Smooth muscle cell (in vitro differentiated cells): ENCODE measurements at regions not wholly inside any gene's neighbourhood (a gene's known extent, or its start where the extent isn't known, plus 50 kb on each side); places are given as distances from the start of the nearest gene placed in this dataset.

Experiments
- DNase-seq: peaks from one replicate; lab custom pipeline; 2025; ENCODE audit not compliant: unreplicated experiment; lab: John Stamatoyannopoulos, UW
- H2AFZ ChIP-seq: fragments of 200-600 bp; sonication (generic); 2 replicates; pipeline ENCODE4 v1.6.0; 2016; ENCODE audit warnings: antibody characterized with exemption, low read depth, mild to moderate bottlenecking
- H3F3A ChIP-seq: fragments of 200-600 bp; sonication (generic); 2 replicates; pipeline ENCODE4 v1.6.0; 2017; ENCODE audit warnings: antibody characterized with exemption, low read depth
- H3K27ac ChIP-seq: fragments of 200-600 bp; sonication (generic); 2 replicates; pipeline ENCODE4 v1.5.1; 2016; ENCODE audit warnings: low read depth, mild to moderate bottlenecking
- H3K27me3 ChIP-seq: fragments of 200-600 bp; sonication (generic); 2 replicates; pipeline ENCODE4 v1.6.1; 2016; ENCODE audit warnings: low read depth, mild to moderate bottlenecking
- H3K36me3 ChIP-seq: fragments of 200-600 bp; sonication (generic); 2 replicates; pipeline ENCODE4 v1.5.1; 2016; ENCODE audit warnings: low read depth
- H3K4me1 ChIP-seq: fragments of 200-600 bp; sonication (generic); 2 replicates; pipeline ENCODE4 v1.5.1; 2016; ENCODE audit warnings: low read depth
- H3K4me2 ChIP-seq: fragments of 200-600 bp; sonication (generic); 2 replicates; pipeline ENCODE4 v1.6.0; 2016; ENCODE audit warnings: mild to moderate bottlenecking
- H3K4me3 ChIP-seq: fragments of 200-600 bp; sonication (generic); 2 replicates; pipeline ENCODE4 v1.5.1; 2016; ENCODE audit warnings: mild to moderate bottlenecking
- H3K79me2 ChIP-seq: fragments of 200-600 bp; sonication (generic); 2 replicates; pipeline ENCODE4 v1.6.0; 2016; ENCODE audit warnings: low read depth, mild to moderate bottlenecking
- H3K9ac ChIP-seq: fragments of 200-600 bp; sonication (generic); 2 replicates; pipeline ENCODE4 v1.6.0; 2016; ENCODE audit warnings: low read depth
- H3K9me3 ChIP-seq: fragments of 200-600 bp; sonication (generic); replicated peaks from 2 replicates; pipeline ENCODE4 v1.5.1; 2016; ENCODE audit warnings: low read depth
- H4K20me1 ChIP-seq: fragments of 200-600 bp; sonication (generic); 2 replicates; pipeline ENCODE4 v1.6.0; 2016; ENCODE audit warnings: low read depth
- WGBS: methylation state at CpG from one replicate; pipeline ENCODE4 v1.1.7; 2016; ENCODE audit warnings: low lambda C conversion rate; 5-methylcytosine and 5-hydroxymethylcytosine counted together
- TF ChIP-seq, protein P1 (sequence below): fragments of 200-600 bp; sonication (generic); IDR thresholded peaks from 2 replicates; pipeline ENCODE4 v1.5.1; 2017; ENCODE audit warnings: borderline replicate concordance, mild to moderate bottlenecking, antibody characterized with exemption; ENCODE audit not compliant: insufficient read depth, poor library complexity, severe bottlenecking

DNA sequence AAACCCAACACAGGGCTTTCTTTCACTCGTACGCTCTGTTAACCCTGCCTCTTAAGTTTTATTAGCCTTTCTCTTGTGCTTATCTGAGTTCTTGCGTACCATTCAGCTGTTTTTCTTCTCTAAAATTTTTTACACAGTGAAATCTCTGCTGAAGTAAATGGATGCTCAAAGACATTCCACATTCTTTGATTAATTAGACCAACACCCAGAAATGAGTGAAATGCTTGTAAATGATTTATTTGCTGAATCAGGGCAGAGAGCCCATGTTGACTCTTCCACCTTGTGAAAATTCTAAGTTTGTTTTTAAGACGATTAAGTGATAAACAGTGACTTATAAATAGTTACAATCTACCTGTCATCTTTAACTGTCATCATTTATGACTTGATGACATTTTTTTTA lies 156.7 kb downstream of the ACTL8 start:
- Histone ChIP-seq H3K4me1 (no peaks in the 10 kb centered on the region), H3K27ac (no peak overlapping the region), H3K4me3 (no peak overlapping the region), H2AFZ (no peak overlapping the region), H3F3A (no peaks in the 10 kb centered on the region), H4K20me1 (no peaks in the 10 kb centered on the region), H3K27me3 (peaks cover 63% of the 10 kb centered on the region), H3K9ac (no peak overlapping the region), H3K4me2 (no peak overlapping the region), H3K9me3 (no peaks in the 10 kb centered on the region), H3K79me2 (no peaks in the 10 kb centered on the region), H3K36me3 (no peaks in the 10 kb centered on the region)
- TF ChIP-seq, protein P1, sequence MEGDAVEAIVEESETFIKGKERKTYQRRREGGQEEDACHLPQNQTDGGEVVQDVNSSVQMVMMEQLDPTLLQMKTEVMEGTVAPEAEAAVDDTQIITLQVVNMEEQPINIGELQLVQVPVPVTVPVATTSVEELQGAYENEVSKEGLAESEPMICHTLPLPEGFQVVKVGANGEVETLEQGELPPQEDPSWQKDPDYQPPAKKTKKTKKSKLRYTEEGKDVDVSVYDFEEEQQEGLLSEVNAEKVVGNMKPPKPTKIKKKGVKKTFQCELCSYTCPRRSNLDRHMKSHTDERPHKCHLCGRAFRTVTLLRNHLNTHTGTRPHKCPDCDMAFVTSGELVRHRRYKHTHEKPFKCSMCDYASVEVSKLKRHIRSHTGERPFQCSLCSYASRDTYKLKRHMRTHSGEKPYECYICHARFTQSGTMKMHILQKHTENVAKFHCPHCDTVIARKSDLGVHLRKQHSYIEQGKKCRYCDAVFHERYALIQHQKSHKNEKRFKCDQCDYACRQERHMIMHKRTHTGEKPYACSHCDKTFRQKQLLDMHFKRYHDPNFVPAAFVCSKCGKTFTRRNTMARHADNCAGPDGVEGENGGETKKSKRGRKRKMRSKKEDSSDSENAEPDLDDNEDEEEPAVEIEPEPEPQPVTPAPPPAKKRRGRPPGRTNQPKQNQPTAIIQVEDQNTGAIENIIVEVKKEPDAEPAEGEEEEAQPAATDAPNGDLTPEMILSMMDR, result no peak
- WGBS, result 61% methylated on average over 4 of the region's 4 CpGs
- DNase-seq, result no peak

DNA sequence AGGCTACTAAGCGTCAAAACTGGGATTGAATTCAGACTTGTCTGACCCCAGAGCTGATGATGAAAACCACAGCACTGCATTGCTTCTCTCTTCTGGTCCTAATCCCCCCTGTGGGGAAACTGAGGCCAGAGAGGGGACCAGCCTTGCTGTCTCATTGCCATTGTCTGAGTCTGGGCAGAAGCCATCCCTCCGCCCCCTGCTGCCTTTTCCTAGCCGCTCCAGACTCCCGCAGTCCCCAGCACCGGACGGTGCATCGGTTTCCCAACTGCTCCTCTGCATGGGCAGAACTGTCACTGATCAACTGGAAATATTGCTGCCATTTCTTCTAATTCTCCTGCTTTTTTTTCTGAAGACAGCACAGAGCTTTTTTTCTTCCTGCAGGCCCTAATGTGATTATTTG lies 157.4 kb downstream of the ACTL8 start:
- Histone ChIP-seq H3K9me3 (no peaks in the 10 kb centered on the region), H3K9ac (no peak overlapping the region), H3K79me2 (no peaks in the 10 kb centered on the region), H3K4me2 (no peak overlapping the region), H3F3A (no peaks in the 10 kb centered on the region), H3K4me3 (no peak overlapping the region), H3K27me3 (peaks cover 64% of the 10 kb centered on the region), H4K20me1 (no peaks in the 10 kb centered on the region), H3K36me3 (no peaks in the 10 kb centered on the region), H3K27ac (no peak overlapping the region), H3K4me1 (no peaks in the 10 kb centered on the region), H2AFZ (no peak overlapping the region)
- DNase-seq, result no peak
- TF ChIP-seq, protein P1, result no peak
- WGBS, result 69% methylated on average over 7 of the region's 7 CpGs

DNA sequence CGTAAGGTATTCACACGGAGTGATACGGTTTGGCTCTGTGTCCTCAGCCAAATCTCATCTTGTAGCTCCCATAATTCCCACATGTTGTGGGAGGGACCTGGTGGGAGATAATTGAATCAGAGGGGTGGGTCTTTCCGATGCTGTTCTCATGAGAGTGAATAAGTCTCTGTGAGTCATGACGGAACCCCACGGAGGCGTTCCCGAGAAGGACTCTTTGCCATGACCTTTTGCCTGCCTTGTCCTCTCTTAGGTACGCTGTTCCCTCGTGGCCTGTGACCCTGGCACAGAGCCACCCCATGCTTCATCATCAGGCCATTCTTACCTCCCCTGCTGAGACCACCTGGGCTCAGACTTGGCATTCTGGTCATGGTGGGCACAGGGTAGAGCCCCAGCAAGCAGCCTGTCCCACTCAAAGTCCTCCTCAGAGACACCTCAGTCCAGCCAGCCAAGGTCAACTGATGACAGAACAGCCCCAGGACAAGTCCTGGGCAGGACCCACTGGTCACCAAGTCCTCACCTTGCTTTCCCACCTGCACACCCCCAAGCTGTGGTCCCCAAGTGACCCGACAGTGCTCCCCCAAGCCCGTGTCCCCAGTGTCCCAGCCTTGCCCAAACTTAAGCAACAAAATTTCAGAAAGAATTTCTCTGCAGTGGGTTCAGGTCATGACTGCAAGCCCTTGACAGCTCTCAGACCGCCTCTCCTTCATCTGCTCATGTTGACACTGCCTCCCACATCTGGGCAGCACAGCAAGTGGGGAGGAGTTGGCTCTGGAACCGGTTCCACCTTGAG lies 158.4 kb downstream of the ACTL8 start:
- no peaks in the 10 kb centered on the region for H4K20me1 ChIP-seq
- no peaks in the 10 kb centered on the region for H3K36me3 ChIP-seq
- H3K4me3 ChIP-seq, result no peak overlapping the region
- WGBS, result 79% methylated on average over 14 of the region's 14 CpGs
- no peaks in the 10 kb centered on the region for H3K79me2 ChIP-seq
- no peak for DNase-seq
- H3F3A ChIP-seq, result no peaks in the 10 kb centered on the region
- H3K4me1 ChIP-seq, result no peaks in the 10 kb centered on the region
- H3K9ac ChIP-seq, result no peak overlapping the region
- H3K9me3 ChIP-seq, result no peaks in the 10 kb centered on the region
- no peak overlapping the region for H3K27ac ChIP-seq
- H2AFZ ChIP-seq, result no peak overlapping the region
- peaks cover 61% of the 10 kb centered on the region for H3K27me3 ChIP-seq
- TF ChIP-seq, protein P1, result no peak
- H3K4me2 ChIP-seq, result no peak overlapping the region

DNA sequence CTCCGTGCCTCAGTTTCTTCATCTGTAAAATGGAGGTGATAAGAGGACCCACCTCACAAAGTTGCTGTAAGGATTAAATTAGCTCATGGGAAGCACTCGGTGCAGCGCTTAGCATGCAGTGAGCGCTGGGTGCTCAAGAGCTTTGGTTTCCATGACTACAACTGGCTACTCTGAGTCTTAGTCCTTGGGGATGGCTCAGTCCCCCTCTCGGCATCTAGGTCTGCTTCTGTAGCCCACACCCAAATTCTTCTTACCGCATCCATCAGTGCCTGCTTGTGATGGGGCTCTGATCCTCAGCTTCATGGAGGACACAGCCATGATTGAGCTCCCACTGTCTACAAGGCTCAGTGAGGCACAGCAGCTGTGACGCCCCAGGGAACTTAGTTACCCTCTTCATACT lies 159.0 kb downstream of the ACTL8 start:
- Histone ChIP-seq H3K27ac (no peak overlapping the region), H4K20me1 (no peaks in the 10 kb centered on the region), H3K79me2 (no peaks in the 10 kb centered on the region), H3K9ac (no peak overlapping the region), H3K4me2 (no peak overlapping the region), H3K4me3 (no peak overlapping the region), H3K27me3 (peaks cover 54% of the 10 kb centered on the region), H3K36me3 (no peaks in the 10 kb centered on the region), H3K9me3 (no peaks in the 10 kb centered on the region), H3K4me1 (no peaks in the 10 kb centered on the region), H2AFZ (no peak overlapping the region), H3F3A (no peaks in the 10 kb centered on the region)
- DNase-seq, result no peak
- TF ChIP-seq, protein P1, result no peak
- WGBS, result 89% methylated on average over 7 of the region's 7 CpGs
